Astrocyte (in vitro differentiated cells and primary cell): ENCODE measurements at regions not wholly inside any gene's neighbourhood (a gene's known extent, or its start where the extent isn't known, plus 50 kb on each side); places are given as distances from the start of the nearest gene placed in this dataset.

Source experiments
- CTCF ChIP-seq: IDR thresholded peaks from 2 replicates; pipeline ENCODE4 v1.5.1; 2011; ENCODE audit warnings: low read depth, mild to moderate bottlenecking, inconsistent platforms, low read length, moderate library complexity; ENCODE audit not compliant: insufficient read depth
- EZH2 ChIP-seq: IDR thresholded peaks from 2 replicates; pipeline ENCODE4 v1.6.1; 2012; ENCODE audit warnings: mild to moderate bottlenecking, low read length, inconsistent platforms; ENCODE audit not compliant: insufficient read depth

GRCh38 chr20:52500157-52500556 lies 308.6 kb upstream of the ZFP64 start:
- no peak for TF ChIP-seq CTCF
- TF ChIP-seq EZH2: no peak
